HepG2 (cell line): ENCODE measurements at regions not wholly inside any gene's neighbourhood (a gene's known extent, or its start where the extent isn't known, plus 50 kb on each side); places are given as distances from the start of the nearest gene placed in this dataset.

Source experiments
- ARID2 ChIP-seq: sonication (generic); formaldehyde crosslinking; IDR thresholded peaks from 2 replicates; pipeline ENCODE4 v1.8.1; 2022; ENCODE audit warnings: mild to moderate bottlenecking, missing genetic modification reagents, borderline replicate concordance
- CEBPB ChIP-seq: IDR thresholded peaks from 2 replicates; pipeline ENCODE4 v1.6.1; 2011; ENCODE audit warnings: low read depth, low read length, improper control_type of control experiment, borderline replicate concordance
- ETV5 ChIP-seq: IDR thresholded peaks from 2 replicates; pipeline ENCODE4 v1.6.1; 2018; ENCODE audit warnings: missing biosample characterization, missing genetic modification reagents, inconsistent platforms, borderline replicate concordance
- KDM6A ChIP-seq: IDR thresholded peaks from 2 replicates; pipeline ENCODE4 v1.6.1; 2016; ENCODE audit warnings: low read depth
- MXD4 ChIP-seq: IDR thresholded peaks from 2 replicates; pipeline ENCODE4 v1.6.1; 2016; ENCODE audit warnings: mild to moderate bottlenecking, missing biosample characterization, missing genetic modification reagents
- MXI1 ChIP-seq: IDR thresholded peaks from 3 replicates; pipeline ENCODE4 v1.6.1; 2012; ENCODE audit warnings: low read depth, low read length, inconsistent platforms, borderline replicate concordance
- MYC ChIP-seq: sonication (generic); formaldehyde crosslinking; IDR thresholded peaks from 2 replicates; pipeline ENCODE4 v1.9.0; 2021; ENCODE audit warnings: missing genetic modification reagents, borderline replicate concordance
- PRPF4 ChIP-seq: fragments of 200-400 bp; formaldehyde crosslinking; IDR thresholded peaks from 2 replicates; pipeline ENCODE4 v1.6.1; 2016; ENCODE audit warnings: low read length, low read depth; ENCODE audit not compliant: poor library complexity, severe bottlenecking
- ZNF460 ChIP-seq: sonication (generic); formaldehyde crosslinking; IDR thresholded peaks from 2 replicates; pipeline ENCODE4 v1.5.1; 2020; ENCODE audit warnings: missing genetic modification reagents, mild to moderate bottlenecking, borderline replicate concordance
- ZNF614 ChIP-seq: IDR thresholded peaks from 2 replicates; pipeline ENCODE4 v1.6.1; 2018; ENCODE audit warnings: missing biosample characterization, missing genetic modification reagents, inconsistent platforms, borderline replicate concordance
- ZNF619 ChIP-seq: sonication (generic); formaldehyde crosslinking; IDR thresholded peaks from 2 replicates; pipeline ENCODE4 v1.4.0; 2020; ENCODE audit warnings: mild to moderate bottlenecking, missing genetic modification reagents
- TF ChIP-seq, protein P1 (sequence below): sonication (generic); formaldehyde crosslinking; IDR thresholded peaks from 2 replicates; pipeline ENCODE4 v1.8.0; 2022; ENCODE audit warnings: low read depth, missing genetic modification reagents
- TF ChIP-seq, protein P2 (sequence below): sonication (generic); formaldehyde crosslinking; IDR thresholded peaks from 2 replicates; pipeline ENCODE4 v1.4.0; 2020; ENCODE audit warnings: missing genetic modification reagents, borderline replicate concordance
- TF ChIP-seq, protein P3 (sequence below): sonication (generic); formaldehyde crosslinking; IDR thresholded peaks from 2 replicates; pipeline ENCODE4 v1.8.0; 2022; ENCODE audit warnings: mild to moderate bottlenecking, missing genetic modification reagents; ENCODE audit not compliant: insufficient replicate concordance
- TF ChIP-seq, protein P4 (sequence below): sonication (generic); formaldehyde crosslinking; IDR thresholded peaks from 2 replicates; pipeline ENCODE4 v1.4.0; 2020; ENCODE audit warnings: missing genetic modification reagents, mild to moderate bottlenecking, borderline replicate concordance
- TF ChIP-seq, protein P5 (sequence below): sonication (generic); formaldehyde crosslinking; IDR thresholded peaks from 2 replicates; pipeline ENCODE4 v1.8.1; 2023; ENCODE audit warnings: missing genetic modification reagents, inconsistent platforms, borderline replicate concordance

DNA sequence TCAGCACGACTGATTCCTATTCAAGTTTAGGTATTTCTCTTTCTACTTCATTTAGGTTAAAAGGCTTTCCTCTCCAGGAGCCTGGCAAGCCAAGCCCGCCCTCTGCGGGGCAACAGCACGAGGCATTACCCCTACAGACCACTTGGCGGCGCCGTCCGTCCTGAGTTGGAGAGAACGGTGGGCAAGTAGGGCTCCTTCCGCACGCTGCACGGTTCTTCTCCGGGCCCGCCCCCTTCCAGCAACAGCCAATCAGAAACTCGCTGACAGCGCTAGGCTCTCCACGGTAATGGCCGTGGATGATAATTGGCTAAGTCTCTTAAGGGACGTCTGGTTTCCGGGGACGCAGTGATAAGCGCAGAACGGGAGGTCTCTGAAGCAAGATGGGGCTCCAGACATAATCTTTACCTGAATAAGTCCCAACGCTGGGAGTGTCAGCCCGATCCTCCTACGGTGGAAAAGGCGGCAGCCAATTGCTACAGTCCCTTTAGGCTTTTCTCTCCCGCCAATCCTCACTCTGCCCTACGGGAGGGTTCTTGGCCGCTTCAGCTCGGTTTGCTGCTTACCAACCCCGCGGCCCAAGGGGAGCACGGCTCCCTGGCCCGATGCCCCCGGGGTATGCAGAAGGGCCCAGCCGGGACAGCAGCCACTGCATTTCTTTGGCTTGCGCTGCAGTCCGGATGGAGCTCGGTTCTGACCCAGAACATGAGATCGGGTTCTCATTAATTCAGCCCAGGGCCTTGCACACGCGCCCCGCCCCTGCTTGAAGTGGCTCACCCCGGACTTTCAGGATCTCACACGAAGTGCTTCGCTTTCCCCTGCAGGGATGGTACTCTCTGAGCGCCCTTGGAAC is 206.9 kb upstream of the PKDCC start (continued):
- TF ChIP-seq, protein P1, sequence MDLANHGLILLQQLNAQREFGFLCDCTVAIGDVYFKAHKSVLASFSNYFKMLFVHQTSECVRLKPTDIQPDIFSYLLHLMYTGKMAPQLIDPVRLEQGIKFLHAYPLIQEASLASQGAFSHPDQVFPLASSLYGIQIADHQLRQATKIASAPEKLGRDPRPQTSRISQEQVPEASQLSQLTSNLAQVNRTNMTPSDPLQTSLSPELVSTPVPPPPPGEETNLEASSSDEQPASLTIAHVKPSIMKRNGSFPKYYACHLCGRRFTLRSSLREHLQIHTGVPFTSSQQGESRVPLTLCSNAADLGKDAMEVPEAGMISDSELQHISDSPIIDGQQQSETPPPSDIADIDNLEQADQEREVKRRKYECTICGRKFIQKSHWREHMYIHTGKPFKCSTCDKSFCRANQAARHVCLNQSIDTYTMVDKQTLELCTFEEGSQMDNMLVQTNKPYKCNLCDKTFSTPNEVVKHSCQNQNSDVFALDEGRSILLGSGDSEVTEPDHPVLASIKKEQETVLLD = no peak; the same call in 1 of the 2 replicates
- TF ChIP-seq ZNF614 = peak; percentile 84; the same call in 1 of the 2 replicates
- no peak for TF ChIP-seq PRPF4
- TF ChIP-seq ARID2 (CRISPR knock-in tag) = no peak; the same call in none of the 2 replicates
- no peak for TF ChIP-seq ZNF619 (CRISPR knock-in tag)
- TF ChIP-seq CEBPB = no peak
- no peak for TF ChIP-seq KDM6A (CRISPR knock-in tag)
- TF ChIP-seq, protein P2, sequence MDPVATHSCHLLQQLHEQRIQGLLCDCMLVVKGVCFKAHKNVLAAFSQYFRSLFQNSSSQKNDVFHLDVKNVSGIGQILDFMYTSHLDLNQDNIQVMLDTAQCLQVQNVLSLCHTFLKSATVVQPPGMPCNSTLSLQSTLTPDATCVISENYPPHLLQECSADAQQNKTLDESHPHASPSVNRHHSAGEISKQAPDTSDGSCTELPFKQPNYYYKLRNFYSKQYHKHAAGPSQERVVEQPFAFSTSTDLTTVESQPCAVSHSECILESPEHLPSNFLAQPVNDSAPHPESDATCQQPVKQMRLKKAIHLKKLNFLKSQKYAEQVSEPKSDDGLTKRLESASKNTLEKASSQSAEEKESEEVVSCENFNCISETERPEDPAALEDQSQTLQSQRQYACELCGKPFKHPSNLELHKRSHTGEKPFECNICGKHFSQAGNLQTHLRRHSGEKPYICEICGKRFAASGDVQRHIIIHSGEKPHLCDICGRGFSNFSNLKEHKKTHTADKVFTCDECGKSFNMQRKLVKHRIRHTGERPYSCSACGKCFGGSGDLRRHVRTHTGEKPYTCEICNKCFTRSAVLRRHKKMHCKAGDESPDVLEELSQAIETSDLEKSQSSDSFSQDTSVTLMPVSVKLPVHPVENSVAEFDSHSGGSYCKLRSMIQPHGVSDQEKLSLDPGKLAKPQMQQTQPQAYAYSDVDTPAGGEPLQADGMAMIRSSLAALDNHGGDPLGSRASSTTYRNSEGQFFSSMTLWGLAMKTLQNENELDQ (CRISPR knock-in tag) = no peak
- TF ChIP-seq, protein P3, sequence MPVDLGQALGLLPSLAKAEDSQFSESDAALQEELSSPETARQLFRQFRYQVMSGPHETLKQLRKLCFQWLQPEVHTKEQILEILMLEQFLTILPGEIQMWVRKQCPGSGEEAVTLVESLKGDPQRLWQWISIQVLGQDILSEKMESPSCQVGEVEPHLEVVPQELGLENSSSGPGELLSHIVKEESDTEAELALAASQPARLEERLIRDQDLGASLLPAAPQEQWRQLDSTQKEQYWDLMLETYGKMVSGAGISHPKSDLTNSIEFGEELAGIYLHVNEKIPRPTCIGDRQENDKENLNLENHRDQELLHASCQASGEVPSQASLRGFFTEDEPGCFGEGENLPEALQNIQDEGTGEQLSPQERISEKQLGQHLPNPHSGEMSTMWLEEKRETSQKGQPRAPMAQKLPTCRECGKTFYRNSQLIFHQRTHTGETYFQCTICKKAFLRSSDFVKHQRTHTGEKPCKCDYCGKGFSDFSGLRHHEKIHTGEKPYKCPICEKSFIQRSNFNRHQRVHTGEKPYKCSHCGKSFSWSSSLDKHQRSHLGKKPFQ = peak; percentile 62
- peak; percentile 61 for TF ChIP-seq ETV5
- TF ChIP-seq ZNF460 (CRISPR knock-in tag) = no peak; the same call in 1 of the 2 replicates
- TF ChIP-seq MYC (CRISPR knock-in tag) = peak; percentile 77; the same call in 1 of the 2 replicates
- TF ChIP-seq, protein P4, sequence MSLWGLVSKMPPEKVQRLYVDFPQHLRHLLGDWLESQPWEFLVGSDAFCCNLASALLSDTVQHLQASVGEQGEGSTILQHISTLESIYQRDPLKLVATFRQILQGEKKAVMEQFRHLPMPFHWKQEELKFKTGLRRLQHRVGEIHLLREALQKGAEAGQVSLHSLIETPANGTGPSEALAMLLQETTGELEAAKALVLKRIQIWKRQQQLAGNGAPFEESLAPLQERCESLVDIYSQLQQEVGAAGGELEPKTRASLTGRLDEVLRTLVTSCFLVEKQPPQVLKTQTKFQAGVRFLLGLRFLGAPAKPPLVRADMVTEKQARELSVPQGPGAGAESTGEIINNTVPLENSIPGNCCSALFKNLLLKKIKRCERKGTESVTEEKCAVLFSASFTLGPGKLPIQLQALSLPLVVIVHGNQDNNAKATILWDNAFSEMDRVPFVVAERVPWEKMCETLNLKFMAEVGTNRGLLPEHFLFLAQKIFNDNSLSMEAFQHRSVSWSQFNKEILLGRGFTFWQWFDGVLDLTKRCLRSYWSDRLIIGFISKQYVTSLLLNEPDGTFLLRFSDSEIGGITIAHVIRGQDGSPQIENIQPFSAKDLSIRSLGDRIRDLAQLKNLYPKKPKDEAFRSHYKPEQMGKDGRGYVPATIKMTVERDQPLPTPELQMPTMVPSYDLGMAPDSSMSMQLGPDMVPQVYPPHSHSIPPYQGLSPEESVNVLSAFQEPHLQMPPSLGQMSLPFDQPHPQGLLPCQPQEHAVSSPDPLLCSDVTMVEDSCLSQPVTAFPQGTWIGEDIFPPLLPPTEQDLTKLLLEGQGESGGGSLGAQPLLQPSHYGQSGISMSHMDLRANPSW (CRISPR knock-in tag) = no peak
- TF ChIP-seq, protein P5, sequence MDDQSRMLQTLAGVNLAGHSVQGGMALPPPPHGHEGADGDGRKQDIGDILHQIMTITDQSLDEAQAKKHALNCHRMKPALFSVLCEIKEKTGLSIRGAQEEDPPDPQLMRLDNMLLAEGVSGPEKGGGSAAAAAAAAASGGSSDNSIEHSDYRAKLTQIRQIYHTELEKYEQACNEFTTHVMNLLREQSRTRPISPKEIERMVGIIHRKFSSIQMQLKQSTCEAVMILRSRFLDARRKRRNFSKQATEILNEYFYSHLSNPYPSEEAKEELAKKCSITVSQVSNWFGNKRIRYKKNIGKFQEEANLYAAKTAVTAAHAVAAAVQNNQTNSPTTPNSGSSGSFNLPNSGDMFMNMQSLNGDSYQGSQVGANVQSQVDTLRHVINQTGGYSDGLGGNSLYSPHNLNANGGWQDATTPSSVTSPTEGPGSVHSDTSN (CRISPR knock-in tag) = no peak
- TF ChIP-seq MXD4 (CRISPR knock-in tag) = peak; percentile 84
- TF ChIP-seq MXI1 = peak; percentile 69; the same call in 1 of the 3 replicates
